K562 (cell line): ENCODE measurements at regions not wholly inside any gene's neighbourhood (a gene's known extent, or its start where the extent isn't known, plus 50 kb on each side); places are given as distances from the start of the nearest gene placed in this dataset.

Experiments used
- ATAC-seq: fragments of 200-7000 bp; cut with Tn5 transposase; 3 replicates; pipeline ENCODE4 v1.9.1; 2020; ENCODE audit warnings: moderate library complexity
- BruUV-seq: library from RNA; stranded (reverse); fragments of 400-500 nt; replicated peaks from 2 replicates; lab custom pipeline; 2021; lab: Mats Ljungman, UMichigan
- CTCF ChIA-PET: fragments of 300-600 bp; formaldehyde crosslinking; extraction: SDS; loops from one replicate; lab custom pipeline; 2021; ENCODE audit warnings: low intra/inter-chr PET ratio; lab: Yijun Ruan, JAX
- POLR2A ChIA-PET: fragments of 300-600, 350-650 bp; sonication (Branson Sonifier 250); formaldehyde crosslinking; extraction: SDS; loops from one replicate; lab custom pipeline; 2021; ENCODE audit warnings: antibody characterized with exemption, inconsistent platforms; lab: Yijun Ruan, JAX
- DNase-seq, 4 experiments: peaks; one replicate each; pipeline versions ENCODE4 v3.0.0 to v3.0.0-alpha.2; 2011 to 2018; ENCODE audit warnings: low spot score in 3 of 4, mixed read lengths in 3 of 4; ENCODE audit errors: extremely low read depth in 1 of 4
- FAIRE-seq: peaks from 2 replicates; lab custom pipeline; 2011; peaks lifted over from hg19 to GRCh38; lab: Jason Lieb, UNC
- H2AFZ ChIP-seq: 2 replicates; pipeline ENCODE4 v1.6.0; 2011; ENCODE audit warnings: low read depth, low read length, control low read depth, inconsistent platforms
- H3K27ac ChIP-seq: fragments of 200-600 bp; 3 replicates; pipeline ENCODE4 v1.8.0; 2011; ENCODE audit warnings: low read depth, mild to moderate bottlenecking, control low read depth, inconsistent platforms, low read length, moderate library complexity, mixed read lengths; ENCODE audit errors: extremely low read depth
- H3K27me3 ChIP-seq, 2 experiments: fragments of 300-600 bp in 1 of 2; 2 replicates in 1 of 2; 3 replicates in 1 of 2; pipeline versions ENCODE4 v1.6.0 to v1.8.0; 2011; ENCODE audit warnings: inconsistent platforms in 2 of 2, low read length in 2 of 2, mild to moderate bottlenecking in 1 of 2, mixed read lengths in 1 of 2, moderate library complexity in 1 of 2; ENCODE audit not compliant: control insufficient read depth in 2 of 2, insufficient read depth in 2 of 2
- H3K36me3 ChIP-seq: fragments of 300-600 bp; 3 replicates; pipeline ENCODE4 v1.8.0; 2011; ENCODE audit warnings: mild to moderate bottlenecking, low read length, inconsistent platforms; ENCODE audit not compliant: control insufficient read depth, insufficient read depth
- H3K4me1 ChIP-seq, 2 experiments: fragments of 200-600 bp in 1 of 2; replicated peaks in 1 of 2; 2 replicates in 1 of 2; 3 replicates in 1 of 2; pipeline versions ENCODE4 v1.5.1 to v1.8.0; 2011; ENCODE audit warnings: inconsistent platforms in 2 of 2, low read length in 2 of 2, mild to moderate bottlenecking in 1 of 2, mixed read lengths in 1 of 2, moderate library complexity in 1 of 2; ENCODE audit not compliant: control insufficient read depth in 2 of 2, insufficient read depth in 2 of 2
- H3K4me2 ChIP-seq: 2 replicates; pipeline ENCODE4 v1.6.1; 2011; ENCODE audit warnings: low read length, control low read depth, inconsistent platforms, mixed read lengths; ENCODE audit not compliant: insufficient read depth
- H3K4me3 ChIP-seq: fragments of 200-600 bp; sonication (generic), shearing (Covaris generic); 2 replicates; pipeline ENCODE4 v1.5.1; 2016; ENCODE audit warnings: control low read depth, inconsistent platforms
- H3K79me2 ChIP-seq: fragments of 200-600 bp; 3 replicates; pipeline ENCODE4 v1.8.0; 2011; ENCODE audit warnings: low read length, inconsistent platforms; ENCODE audit not compliant: control insufficient read depth, insufficient read depth
- H3K9ac ChIP-seq, 2 experiments: 2 replicates each; pipeline versions ENCODE4 v1.6.0 to v1.6.1; 2011; ENCODE audit warnings: low read depth in 2 of 2, low read length in 2 of 2, control low read depth in 1 of 2, inconsistent platforms in 1 of 2, mild to moderate bottlenecking in 1 of 2, mixed read lengths in 1 of 2; ENCODE audit not compliant: insufficient read depth in 1 of 2
- H3K9me1 ChIP-seq: one replicate; pipeline ENCODE4 v1.6.0; 2011; ENCODE audit warnings: inconsistent platforms, mild to moderate bottlenecking, low read length, moderate library complexity; ENCODE audit not compliant: control insufficient read depth, insufficient read depth
- H3K9me3 ChIP-seq: replicated peaks from 2 replicates; pipeline ENCODE4 v1.5.1; 2011; ENCODE audit warnings: low read depth, low read length, inconsistent platforms; ENCODE audit not compliant: control insufficient read depth, insufficient read depth
- H4K20me1 ChIP-seq: replicated peaks from 2 replicates; pipeline ENCODE4 v1.6.1; 2011; ENCODE audit warnings: low read length, inconsistent platforms, mixed read lengths; ENCODE audit not compliant: control insufficient read depth, insufficient read depth
- PKNOX1 ChIP-seq: fragments of 450-650 bp; IDR thresholded peaks from 2 replicates; pipeline ENCODE4 v1.6.1; 2016
- RBM14 ChIP-seq: fragments of 200-400 bp; formaldehyde crosslinking; IDR thresholded peaks from 2 replicates; pipeline ENCODE4 v1.6.1; 2018; ENCODE audit warnings: low read depth, mild to moderate bottlenecking, low read length, moderate library complexity, borderline replicate concordance; ENCODE audit not compliant: insufficient read depth
- SMARCE1 ChIP-seq: fragments of 450-650 bp; IDR thresholded peaks from 2 replicates; pipeline ENCODE4 v1.7.1; 2016; ENCODE audit warnings: mild to moderate bottlenecking
- ZNF146 ChIP-seq: IDR thresholded peaks from one replicate; pipeline ENCODE4 v1.6.1; 2018; ENCODE audit warnings: missing compliant biosample characterization; ENCODE audit not compliant: unreplicated experiment
- WGBS: fragments of 100-300 bp; shearing (Covaris generic); methylation state at CpG from one replicate; pipeline ENCODE4 v1.1.6; 2016; ENCODE audit warnings: low coverage, mixed read lengths; ENCODE audit not compliant: insufficient coverage; ENCODE audit errors: missing lambda C conversion rate; 5-methylcytosine and 5-hydroxymethylcytosine counted together
- in situ Hi-C: fragments of 300-500 bp; cut with MboI; formaldehyde crosslinking; loops from 4 replicates; pipeline ENCODE4 v1.15.0; 2018; ENCODE audit warnings: inconsistent platforms, mixed read lengths
- intact Hi-C: fragments of 100-400 bp; cut with micrococcal nuclease; formaldehyde crosslinking; loops from 2 replicates; pipeline ENCODE4 v1.14.2; 2022

GRCh38 chr14:76615331-76615730 lies 145.9 kb upstream of the VASH1 start (continued):
- no peak for TF ChIP-seq PKNOX1

- ChIA-PET POLR2A (no interaction called here), CTCF (no interaction called here)
- TF ChIP-seq SMARCE1, result no peak
- no peak for FAIRE-seq
- H3K9me1 ChIP-seq, result no peaks in the 10 kb centered on the region
- 0% methylated on average over 4 of the region's 4 CpGs for WGBS
- intact Hi-C loops, result no loop called here
- ATAC-seq, result no peak
- no peak overlapping the region for H3K4me2 ChIP-seq
- H3K79me2 ChIP-seq, result no peaks in the 10 kb centered on the region
- no peaks in the 10 kb centered on the region for H3K4me1 ChIP-seq
- H3K9ac ChIP-seq, result no peak overlapping the region
- H2AFZ ChIP-seq, result no peak overlapping the region
- no peaks in the 10 kb centered on the region for H4K20me1 ChIP-seq
- DNase-seq, result no peak
- no peaks in the 10 kb centered on the region for H3K36me3 ChIP-seq
- H3K27ac ChIP-seq, result no peak overlapping the region
- H3K27me3 ChIP-seq, result no peaks in the 10 kb centered on the region; a peak in 1 of 5 replicates
- no peak overlapping the region for H3K4me3 ChIP-seq
- in situ Hi-C loops, result no loop called here
- no TSS peak for BruUV-seq
- no peaks in the 10 kb centered on the region for H3K9me3 ChIP-seq
These were observed 143.8 kb upstream of the VASH1 start for GRCh38 chr14:76617440-76617839.

- peak; percentile 35 for TF ChIP-seq ZNF146 (CRISPR knock-in tag)
- TF ChIP-seq RBM14, result no peak
- Histone ChIP-seq H3K9ac (no peak overlapping the region), H2AFZ (no peak overlapping the region), H3K4me3 (no peak overlapping the region), H3K79me2 (no peaks in the 10 kb centered on the region), H3K9me3 (no peaks in the 10 kb centered on the region), H3K9me1 (no peaks in the 10 kb centered on the region), H4K20me1 (no peaks in the 10 kb centered on the region), H3K27ac (no peak overlapping the region), H3K4me1 (no peaks in the 10 kb centered on the region), H3K4me2 (no peak overlapping the region), H3K27me3 (peaks cover 0 to 22% of the 10 kb centered on the region in 2 experiments; a peak in 3 of 5 replicates), H3K36me3 (no peaks in the 10 kb centered on the region)
- ChIA-PET CTCF (no interaction called here), POLR2A (no interaction called here)
- FAIRE-seq (no peak), ATAC-seq (no peak), DNase-seq (no peak)
- BruUV-seq, result no TSS peak
- intact Hi-C loops (no loop called here), in situ Hi-C loops (no loop called here)
These were observed 124.7 kb upstream of the VASH1 start for GRCh38 chr14:76636602-76637001.
